Upper lobe of left lung (tissue), 6 donors: ENCODE measurements at regions not wholly inside any gene's neighbourhood (a gene's known extent, or its start where the extent isn't known, plus 50 kb on each side); places are given as distances from the start of the nearest gene placed in this dataset.
A peak's percentile ranks its signal among the peaks of the same experiment; 100 is the strongest.
"Not testable (repeated sequence)": the region's sequence is repeated elsewhere in the genome, so short reads cannot be mapped to it uniquely, and the experiment has no call there.

ENCODE experiments used
- ATAC-seq, 2 donors: fragments of 200-7000 bp; cut with Tn5 transposase; one replicate each; pipeline ENCODE4 v1.9.1; 2022; ENCODE audit warnings: mild to moderate bottlenecking in 2 of 2, moderate library complexity in 2 of 2; ENCODE audit not compliant: low FRiP score in 2 of 2
- DNase-seq, 2 donors: peaks; one replicate each; pipeline ENCODE4 v3.0.0-alpha.2; 2019 to 2020
- H3K27ac ChIP-seq, 4 donors: fragments of 200-600 bp; sonication (generic); one replicate each; pipeline ENCODE4 v1.5.1; 2016 to 2019
- H3K27me3 ChIP-seq, 4 donors: fragments of 200-600 bp; sonication (generic); one replicate each; pipeline ENCODE4 v1.5.1; 2017 to 2019
- H3K36me3 ChIP-seq, 4 donors: fragments of 200-600 bp; sonication (generic); one replicate each; pipeline ENCODE4 v1.5.1; 2016 to 2019
- H3K4me1 ChIP-seq, 4 donors: fragments of 200-600 bp; sonication (generic); one replicate each; pipeline ENCODE4 v1.5.1; 2018 to 2019
- H3K4me3 ChIP-seq, 4 donors: fragments of 200-600 bp; sonication (generic); one replicate each; pipeline ENCODE4 v1.5.1; 2017 to 2019; ENCODE audit warnings: mild to moderate bottlenecking in 2 of 4, moderate library complexity in 1 of 4
- H3K9me3 ChIP-seq, 4 donors: fragments of 200-600 bp; sonication (generic); one replicate each; pipeline ENCODE4 v1.5.1; 2018 to 2019
- CTCF ChIP-seq, 6 experiments: fragments of 450-650 bp in 4 of 6; fragments of 200-600 bp in 2 of 6; sonication (generic) in 2 of 6; IDR thresholded peaks; one replicate each; pipeline ENCODE4 v1.5.1; 2016 to 2019; ENCODE audit warnings: antibody characterized with exemption in 6 of 6
- EP300 ChIP-seq, 4 donors: sonication (generic); formaldehyde crosslinking; IDR thresholded peaks; one replicate each; pipeline ENCODE4 v1.5.1; 2017; ENCODE audit warnings: antibody characterized with exemption in 4 of 4, control low read depth in 2 of 4
- POLR2A ChIP-seq, 4 donors: fragments of 450-650 bp; IDR thresholded peaks; one replicate each; pipeline ENCODE4 v1.5.1; 2016 to 2017; ENCODE audit warnings: antibody characterized with exemption in 4 of 4, mild to moderate bottlenecking in 2 of 4
- POLR2AphosphoS5 ChIP-seq, 2 donors: sonication (generic); formaldehyde crosslinking; IDR thresholded peaks; one replicate each; pipeline ENCODE4 v1.5.1; 2017; ENCODE audit warnings: antibody characterized with exemption in 2 of 2
- WGBS, 2 donors: methylation state at CpG; one replicate each; pipeline ENCODE4 v1.1.5; 2017 to 2018; 5-methylcytosine and 5-hydroxymethylcytosine counted together
- donor health status: DM: no; HTN: no; CAD: no; lungs with moderate emphysema.
- donor health status: DM: no; HTN: yes; CAD: no; lungs with severe emphysema.

- TF ChIP-seq POLR2AphosphoS5 (IDR thresholded peaks at IDR 0.05), result no peak
- TF ChIP-seq POLR2A (IDR thresholded peaks at IDR 0.05), result no peak
- no peak for TF ChIP-seq CTCF (IDR thresholded peaks at IDR 0.05)
- no peak for TF ChIP-seq EP300 (IDR thresholded peaks at IDR 0.05)
- H3K9me3 ChIP-seq, result no peaks in the 10 kb centered on the region
- 76 to 85% methylated on average over 2 to 6 of the region's 6 CpGs for WGBS, 2 donors
- no peak overlapping the region for H3K4me3 ChIP-seq
- DNase-seq (no peak), ATAC-seq (no peak)
- no peak overlapping the region for H3K27ac ChIP-seq
- H3K4me1 ChIP-seq, result no peaks in the 10 kb centered on the region
- H3K36me3 ChIP-seq, result no peaks in the 10 kb centered on the region
- no peaks in the 10 kb centered on the region for H3K27me3 ChIP-seq
Observed at GRCh38 chr1:177645491-177646190, 324.2 kb downstream of the SEC16B start.

- Histone ChIP-seq H3K4me1 (no peaks in the 10 kb centered on the region), H3K9me3 (no peaks in the 10 kb centered on the region), H3K36me3 (no peaks in the 10 kb centered on the region), H3K27me3 (no peaks in the 10 kb centered on the region), H3K4me3 (no peak overlapping the region), H3K27ac (no peak overlapping the region)
- DNase-seq (no peak), ATAC-seq (no peak)
- no peak for TF ChIP-seq POLR2AphosphoS5 (IDR thresholded peaks at IDR 0.05)
Observed at GRCh38 chr1:177640687-177641086, 329.2 kb downstream of the SEC16B start.

DNA sequence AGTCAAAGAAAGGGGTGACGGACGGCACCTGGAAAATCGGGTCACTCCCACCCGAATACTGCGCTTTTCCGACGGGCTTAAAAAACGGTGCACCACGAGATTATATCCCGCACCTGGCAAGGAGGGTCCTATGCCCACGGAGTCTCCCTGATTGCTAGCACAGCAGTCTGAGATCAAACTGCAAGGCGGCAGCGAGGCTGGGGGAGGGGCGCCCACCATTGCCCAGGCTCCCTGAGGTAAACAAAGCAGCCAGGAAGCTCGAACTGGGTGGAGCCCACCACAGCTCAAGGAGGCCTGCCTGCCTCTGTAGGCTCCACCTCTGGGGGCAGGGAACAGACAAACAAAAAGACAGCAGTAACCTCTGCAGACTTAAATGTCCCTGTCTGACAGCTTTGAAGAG, 335.7 kb downstream of the SEC16B start:
- ATAC-seq, H3K9me3 ChIP-seq, H3K4me3 ChIP-seq, H3K36me3 ChIP-seq, H3K4me1 ChIP-seq, H3K27me3 ChIP-seq, H3K27ac ChIP-seq: not testable (repeated sequence)
- DNase-seq, result peak in 1 of 2 donors; percentile 7
- WGBS, 2 donors, result 81 to 88% methylated on average over 14 to 15 of the region's 15 CpGs

DNA sequence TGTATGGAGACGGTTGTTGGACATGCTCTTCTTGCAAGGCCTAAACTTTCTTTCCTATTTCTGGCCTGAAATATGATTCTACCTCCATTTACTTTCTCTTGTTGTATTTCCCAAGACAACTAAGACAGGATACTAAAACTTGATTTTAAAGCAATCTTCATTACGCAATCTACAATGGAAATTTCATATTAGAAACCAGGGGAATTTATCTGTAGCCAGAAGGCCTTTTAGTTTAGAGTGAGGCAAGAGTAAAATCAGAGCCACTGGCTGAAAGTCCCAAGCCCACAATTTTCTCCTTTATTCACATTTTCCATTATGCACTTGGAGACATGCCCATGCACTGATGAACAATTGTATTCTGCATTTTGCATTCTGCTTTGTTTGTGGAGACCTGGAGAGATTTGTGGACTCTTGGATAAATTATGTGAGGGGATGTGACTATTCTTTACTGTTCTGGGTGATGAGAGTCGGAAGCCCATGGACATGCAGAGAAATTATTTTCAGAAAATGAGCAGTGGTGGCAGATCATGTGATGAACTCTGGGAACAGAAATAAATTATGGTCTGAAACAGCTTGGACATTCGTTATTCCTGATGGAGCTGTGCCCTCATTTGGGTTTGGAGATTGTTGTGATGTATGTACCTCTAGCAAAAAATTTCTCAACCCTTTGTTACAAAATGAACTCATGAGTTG, 336.8 kb downstream of the SEC16B start:
- WGBS, 2 donors, result 66 to 68% methylated on average over 4 of the region's 4 CpGs
- Histone ChIP-seq H3K4me1 (no peaks in the 10 kb centered on the region), H3K4me3 (no peak overlapping the region), H3K9me3 (no peaks in the 10 kb centered on the region), H3K27ac (no peak overlapping the region), H3K27me3 (no peaks in the 10 kb centered on the region), H3K36me3 (no peaks in the 10 kb centered on the region)
- ATAC-seq (no peak), DNase-seq (no peak)
- no peak for TF ChIP-seq POLR2A (IDR thresholded peaks at IDR 0.05)
- no peak for TF ChIP-seq EP300 (IDR thresholded peaks at IDR 0.05)
- no peak for TF ChIP-seq CTCF (IDR thresholded peaks at IDR 0.05)
- TF ChIP-seq POLR2AphosphoS5 (IDR thresholded peaks at IDR 0.05), result no peak

GRCh38 chr1:177631770-177632169, 338.1 kb downstream of the SEC16B start:
- Histone ChIP-seq H3K27ac (no peak overlapping the region), H3K36me3 (no peaks in the 10 kb centered on the region), H3K4me1 (no peaks in the 10 kb centered on the region), H3K4me3 (no peak overlapping the region), H3K9me3 (no peaks in the 10 kb centered on the region), H3K27me3 (no peaks in the 10 kb centered on the region)
- no peak for DNase-seq
- no peak for ATAC-seq
- 86 to 89% methylated on average over 2 of the region's 2 CpGs for WGBS, 2 donors
- no peak for TF ChIP-seq EP300 (IDR thresholded peaks at IDR 0.05)
- no peak for TF ChIP-seq CTCF (IDR thresholded peaks at IDR 0.05)
- no peak for TF ChIP-seq POLR2AphosphoS5 (IDR thresholded peaks at IDR 0.05)
- no peak for TF ChIP-seq POLR2A (IDR thresholded peaks at IDR 0.05)

GRCh38 chr1:177629526-177629925, 340.3 kb downstream of the SEC16B start:
- DNase-seq (no peak), ATAC-seq (no peak)
- Histone ChIP-seq H3K4me1 (no peaks in the 10 kb centered on the region), H3K9me3 (no peaks in the 10 kb centered on the region), H3K27me3 (no peaks in the 10 kb centered on the region), H3K27ac (no peak overlapping the region), H3K4me3 (no peak overlapping the region), H3K36me3 (no peaks in the 10 kb centered on the region)
- 73 to 81% methylated on average over 1 of the region's 1 CpG for WGBS, 2 donors
- TF ChIP-seq EP300 (IDR thresholded peaks at IDR 0.05), result no peak
- no peak for TF ChIP-seq POLR2AphosphoS5 (IDR thresholded peaks at IDR 0.05)
- no peak for TF ChIP-seq CTCF (IDR thresholded peaks at IDR 0.05)
- TF ChIP-seq POLR2A (IDR thresholded peaks at IDR 0.05), result no peak
